MV-4-11 (cell line): ENCODE measurements at regions not wholly inside any gene's neighbourhood (a gene's known extent, or its start where the extent isn't known, plus 50 kb on each side); places are given as distances from the start of the nearest gene placed in this dataset.

Experiments
- DNase-seq: peaks from one replicate; lab custom pipeline; 2025; lab: John Stamatoyannopoulos, UW

DNA sequence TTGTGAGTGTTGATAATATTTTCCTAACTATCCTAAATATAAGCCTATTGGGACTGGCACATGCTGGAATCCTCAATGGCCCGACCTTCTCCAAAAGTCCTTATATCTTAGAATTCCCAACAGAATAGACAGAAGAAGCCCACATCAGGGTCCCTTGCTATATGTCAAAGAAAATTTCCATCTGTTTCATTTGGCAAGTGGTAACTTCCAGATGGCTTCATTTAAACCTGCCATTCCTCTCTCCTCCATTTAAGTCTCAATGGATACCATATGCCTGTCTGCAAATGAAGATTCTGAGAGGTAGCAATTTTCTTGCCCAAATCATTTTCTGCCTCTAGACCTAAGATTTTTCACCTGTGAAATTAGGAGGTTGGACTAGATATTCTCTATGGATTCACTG, 73.1 kb upstream of the KCNA4 start:
- no peak for DNase-seq

DNA sequence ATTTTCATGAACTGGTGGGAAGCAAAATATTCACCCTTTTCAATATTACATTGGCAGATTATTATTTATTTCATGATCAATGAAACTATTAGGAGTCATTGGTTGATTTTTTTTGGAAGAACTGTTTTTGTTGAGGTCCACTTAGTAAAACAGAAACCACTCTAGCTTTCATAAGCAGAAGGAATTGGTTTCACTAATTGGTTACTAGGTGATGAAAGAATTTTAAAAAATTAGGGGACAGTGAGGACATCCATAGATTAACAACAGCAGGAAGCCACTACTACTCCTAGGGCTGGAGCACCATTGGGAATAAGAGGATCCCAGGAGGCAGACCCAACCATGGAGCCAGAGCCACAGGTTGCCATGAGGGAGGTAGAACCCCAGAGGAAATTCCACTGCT, 74.4 kb upstream of the KCNA4 start:
- no peak for DNase-seq

DNA sequence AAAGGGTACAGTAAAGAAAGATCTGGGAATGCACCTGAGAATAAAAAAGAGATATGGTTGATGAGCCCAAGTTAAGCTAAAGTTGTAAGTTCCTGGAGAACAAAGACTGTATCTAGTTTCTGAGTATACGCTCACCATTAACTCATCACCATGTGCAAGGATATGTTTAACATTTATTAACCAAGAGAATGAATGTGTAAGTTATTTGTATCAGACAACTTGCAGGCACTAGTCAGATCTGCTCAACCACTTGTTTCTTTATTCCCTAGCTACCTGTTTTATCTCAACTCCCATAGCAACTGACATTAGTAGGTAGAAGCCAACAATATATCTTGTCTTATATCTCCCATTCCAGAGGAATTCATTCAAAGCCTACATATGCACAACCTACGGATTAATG, 74.9 kb upstream of the KCNA4 start:
- DNase-seq, result no peak

DNA sequence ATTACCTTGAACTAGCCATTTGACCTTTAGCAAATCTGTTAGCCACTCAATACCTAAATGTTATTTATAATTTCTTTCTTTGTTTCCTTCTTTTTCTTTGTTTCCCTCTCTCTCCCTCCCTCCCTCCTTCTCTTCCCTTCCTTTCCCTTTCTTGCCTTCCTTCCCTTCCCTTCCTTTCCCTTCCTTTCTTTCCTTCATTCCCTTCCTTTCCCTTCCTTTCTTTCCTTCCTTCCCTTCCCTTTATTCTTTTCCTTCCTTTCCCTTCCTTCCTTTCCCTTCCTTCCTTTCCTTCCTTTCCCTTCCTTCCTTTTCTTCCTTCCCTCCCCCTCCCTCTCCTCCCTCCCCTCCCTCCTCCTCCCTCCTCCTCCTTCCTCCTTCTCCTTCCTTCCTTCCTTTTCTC, 75.7 kb upstream of the KCNA4 start:
- no peak for DNase-seq

DNA sequence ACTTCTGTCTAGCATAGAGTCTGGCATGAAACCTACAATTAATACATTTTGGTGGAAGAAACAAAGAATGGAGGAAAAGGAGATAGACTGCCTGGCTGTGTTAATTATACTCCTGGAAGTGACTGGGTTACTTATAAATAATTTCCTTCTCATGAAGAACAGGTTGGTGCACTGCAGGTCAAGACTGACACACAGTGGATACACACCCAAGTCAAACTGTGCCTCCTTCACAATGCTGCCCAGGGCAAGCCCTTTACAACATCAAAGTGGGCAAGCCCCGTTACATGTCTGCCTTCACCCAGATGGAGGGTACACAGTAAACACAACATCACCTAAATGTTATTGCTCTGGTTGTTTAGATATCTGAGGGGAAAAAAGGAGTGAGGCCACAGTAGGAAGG, 83.7 kb upstream of the KCNA4 start:
- no peak for DNase-seq

DNA sequence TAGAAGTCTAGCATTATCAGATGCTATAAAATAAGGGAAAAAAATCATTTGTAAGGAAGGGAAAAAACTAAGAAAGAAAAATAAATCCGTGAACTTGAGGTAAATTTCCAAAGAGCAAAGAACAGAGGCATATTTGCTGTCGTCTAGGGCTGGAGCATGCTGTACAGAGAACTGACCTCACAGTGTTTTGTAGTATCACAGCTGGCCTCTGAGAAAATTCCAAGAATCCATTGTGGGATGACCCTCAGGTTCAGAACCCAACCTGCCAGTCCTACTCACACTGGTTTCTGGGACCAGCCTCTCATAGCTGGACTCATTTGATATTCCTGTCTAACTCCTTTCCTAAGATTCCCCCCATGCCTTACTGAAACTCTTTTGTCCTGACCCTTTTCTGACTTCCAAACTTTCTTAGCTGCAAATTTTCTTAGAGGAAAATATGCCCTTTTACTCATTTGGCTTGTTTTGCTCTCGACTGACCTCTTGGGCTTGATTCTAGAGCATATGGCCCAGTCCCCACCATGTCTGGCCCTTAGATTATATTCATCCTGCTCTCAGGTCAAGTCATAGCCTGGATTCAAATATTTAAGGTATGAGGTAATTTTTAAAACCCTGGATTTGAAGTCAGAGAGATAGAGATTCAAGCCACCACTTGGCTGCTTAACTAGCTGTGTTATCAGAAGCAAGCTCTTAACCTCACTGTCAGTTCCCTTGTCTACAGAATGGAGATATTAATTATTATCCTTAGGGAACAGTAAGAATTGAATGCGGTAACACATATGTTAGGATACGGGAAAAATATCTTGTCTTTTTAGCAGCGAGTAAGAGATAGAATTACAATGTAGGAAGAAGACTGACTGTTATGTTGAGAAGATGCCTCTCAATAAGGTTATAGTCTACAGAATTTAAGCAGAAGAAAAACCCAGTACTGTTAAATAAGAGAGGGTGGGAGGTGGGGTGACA, 89.7 kb upstream of the KCNA4 start:
- no peak for DNase-seq

DNA sequence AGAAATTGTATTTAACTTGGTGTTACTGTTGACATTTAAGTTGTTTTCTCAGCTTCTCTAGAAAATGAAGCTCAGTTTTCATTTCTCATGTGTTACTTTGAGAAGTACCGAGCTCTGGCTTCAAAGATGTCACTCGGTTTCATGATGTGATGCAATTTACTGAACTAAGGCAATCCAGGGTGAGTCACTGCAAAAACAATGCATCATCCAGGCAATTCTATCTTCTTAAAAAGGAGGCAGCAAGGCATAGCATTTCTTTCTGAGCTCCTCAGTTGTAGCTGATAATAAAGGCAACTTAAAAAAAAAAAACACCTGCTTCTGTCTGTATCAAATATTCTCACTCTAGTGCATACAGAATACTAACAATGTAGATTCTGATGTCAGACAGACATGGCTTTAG, 91.1 kb upstream of the KCNA4 start:
- DNase-seq, result peak; percentile 18

DNA sequence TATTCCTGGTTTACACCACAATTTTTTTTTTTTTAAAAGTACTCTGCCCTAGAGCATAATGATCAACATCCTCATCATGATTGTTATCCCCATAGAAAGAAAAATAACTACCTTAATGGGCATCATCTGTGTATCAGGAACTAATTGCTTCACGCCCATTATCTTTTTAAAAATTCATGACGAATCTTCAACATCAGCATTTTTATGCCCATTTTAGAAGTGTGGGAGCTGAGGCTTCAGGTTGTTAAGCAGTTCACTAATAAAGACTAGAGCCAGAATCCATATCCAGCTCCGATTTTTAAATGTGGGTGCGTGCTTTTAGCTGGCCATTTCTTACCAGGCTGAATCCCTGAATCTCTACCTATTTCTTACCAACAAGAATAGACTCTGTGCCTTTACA, 92.9 kb upstream of the KCNA4 start:
- DNase-seq, result no peak

DNA sequence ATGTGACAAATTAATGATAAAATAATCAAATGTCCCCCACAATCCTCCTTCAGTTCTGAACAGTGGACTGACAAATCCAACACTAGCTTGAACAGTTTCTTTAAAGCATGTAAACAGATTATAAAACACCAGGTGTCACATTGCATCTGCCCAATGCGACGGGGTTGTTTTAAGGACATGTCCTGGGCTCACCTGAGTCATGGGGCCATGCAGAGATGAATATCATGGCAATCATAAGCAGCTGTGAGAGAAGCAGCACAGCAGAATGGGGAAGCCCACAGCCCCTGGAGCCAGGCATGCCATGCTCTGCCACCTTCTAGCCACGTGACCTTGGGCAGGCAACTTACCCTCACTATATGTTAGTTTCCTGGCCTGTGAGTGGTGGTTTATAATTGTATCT, 93.9 kb upstream of the KCNA4 start:
- DNase-seq, result no peak

DNA sequence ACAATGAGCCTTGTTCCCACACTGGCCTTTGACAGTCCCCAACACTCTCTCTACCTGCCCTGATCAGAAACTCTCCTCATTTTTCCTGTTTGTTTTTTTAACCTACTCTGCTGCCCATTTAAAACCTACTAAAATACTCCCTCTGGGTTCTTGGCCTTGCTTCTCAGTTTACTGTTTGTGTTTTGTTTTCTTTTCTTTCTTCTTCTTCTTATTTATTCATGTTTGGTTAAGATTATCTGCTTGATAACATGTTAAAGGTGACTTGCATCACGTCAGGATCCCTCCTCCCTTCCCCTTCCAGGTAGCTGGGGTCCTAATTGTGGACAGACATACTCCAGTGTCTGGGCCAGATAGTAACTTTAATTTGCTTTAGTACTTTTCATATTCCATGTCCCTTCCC, 95.0 kb upstream of the KCNA4 start:
- no peak for DNase-seq

DNA sequence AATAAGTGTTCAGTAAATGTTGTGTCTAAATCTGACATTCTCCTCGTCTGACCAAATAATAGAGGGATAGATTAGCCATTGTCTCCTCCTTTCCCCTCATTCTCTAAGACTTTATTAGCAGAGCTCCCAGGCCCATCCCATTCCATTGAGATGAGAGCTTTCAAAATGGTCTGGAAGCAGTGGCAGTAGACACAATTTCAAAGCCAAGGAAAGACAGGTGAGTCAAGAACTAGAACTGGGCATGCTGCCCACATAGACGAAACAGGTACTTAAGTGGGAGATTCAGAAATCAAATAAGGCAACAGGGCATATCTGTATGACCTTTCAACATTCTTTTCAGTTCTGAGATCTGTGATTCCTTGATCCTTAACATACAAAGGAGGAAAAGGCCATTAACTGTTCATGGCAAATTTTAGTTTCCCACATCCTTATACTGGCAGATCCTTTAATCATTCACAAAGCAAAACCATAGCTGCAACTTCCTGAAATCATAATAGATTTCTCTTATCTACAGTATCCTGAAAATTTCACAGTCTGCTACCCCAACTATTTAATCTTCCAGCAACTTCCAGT, 96.6 kb upstream of the KCNA4 start:
- DNase-seq, result no peak

DNA sequence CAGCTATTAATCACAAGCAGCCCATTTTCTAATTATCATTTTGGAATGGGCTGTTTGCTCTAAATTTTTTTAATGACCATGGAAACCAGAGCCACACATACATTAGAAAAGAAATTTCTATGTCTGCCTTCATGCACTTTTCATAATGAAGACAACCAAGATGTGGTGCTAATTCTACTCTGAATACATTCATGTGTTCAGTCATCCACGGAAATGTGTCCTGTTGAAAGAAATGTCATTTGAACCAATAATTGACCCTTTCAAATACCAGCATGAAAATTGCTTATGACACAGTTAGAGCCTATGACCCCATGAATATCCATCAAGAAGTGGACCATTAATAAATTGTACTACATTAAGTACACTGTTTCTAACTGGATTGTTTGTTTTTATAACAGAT, 99.7 kb upstream of the KCNA4 start:
- no peak for DNase-seq

DNA sequence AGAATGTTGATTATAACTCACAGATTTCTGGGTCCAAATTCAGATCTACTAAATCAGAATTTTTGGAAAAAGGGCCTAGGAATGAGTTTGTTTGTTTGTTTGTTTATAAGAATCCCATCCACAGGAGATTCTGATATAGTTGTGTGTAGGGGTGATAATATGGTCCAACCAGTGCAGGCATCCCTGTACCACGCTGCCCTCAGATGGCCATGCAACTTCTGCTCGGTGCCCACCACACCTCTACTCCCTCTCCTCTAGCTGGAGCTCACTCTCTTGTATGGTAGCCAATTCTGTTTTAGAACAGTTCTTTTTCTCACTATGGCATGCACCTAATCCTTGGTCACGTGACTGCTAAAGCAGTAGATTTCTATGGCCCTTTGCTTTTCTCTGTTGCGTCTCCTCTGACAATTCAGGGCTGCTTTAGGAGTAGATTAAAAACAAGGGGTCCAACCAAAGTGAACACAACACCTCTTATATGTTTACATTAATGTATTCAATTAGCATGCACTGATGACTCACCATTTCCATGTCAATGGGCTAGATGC, 103.3 kb upstream of the KCNA4 start:
- DNase-seq, result no peak

DNA sequence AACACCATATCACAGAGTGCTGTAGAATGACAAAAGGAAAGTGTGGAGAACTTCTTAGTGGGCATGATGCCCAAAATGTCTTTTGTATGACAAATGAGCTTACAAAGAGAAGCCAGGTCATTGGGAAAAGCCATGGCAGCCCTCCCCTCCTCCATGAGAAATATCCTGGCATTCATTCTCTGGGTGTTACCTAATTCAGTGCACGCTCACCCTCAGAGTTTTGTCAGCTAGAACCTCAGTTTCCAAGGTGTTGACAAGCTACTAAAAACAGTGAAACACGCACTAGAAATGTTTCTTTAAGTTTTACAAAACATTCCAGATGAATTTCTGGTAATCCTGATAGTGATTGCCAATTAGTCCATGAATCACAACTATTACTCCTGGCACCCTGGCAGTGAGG, 105.4 kb upstream of the FSHB start:
- no peak for DNase-seq

DNA sequence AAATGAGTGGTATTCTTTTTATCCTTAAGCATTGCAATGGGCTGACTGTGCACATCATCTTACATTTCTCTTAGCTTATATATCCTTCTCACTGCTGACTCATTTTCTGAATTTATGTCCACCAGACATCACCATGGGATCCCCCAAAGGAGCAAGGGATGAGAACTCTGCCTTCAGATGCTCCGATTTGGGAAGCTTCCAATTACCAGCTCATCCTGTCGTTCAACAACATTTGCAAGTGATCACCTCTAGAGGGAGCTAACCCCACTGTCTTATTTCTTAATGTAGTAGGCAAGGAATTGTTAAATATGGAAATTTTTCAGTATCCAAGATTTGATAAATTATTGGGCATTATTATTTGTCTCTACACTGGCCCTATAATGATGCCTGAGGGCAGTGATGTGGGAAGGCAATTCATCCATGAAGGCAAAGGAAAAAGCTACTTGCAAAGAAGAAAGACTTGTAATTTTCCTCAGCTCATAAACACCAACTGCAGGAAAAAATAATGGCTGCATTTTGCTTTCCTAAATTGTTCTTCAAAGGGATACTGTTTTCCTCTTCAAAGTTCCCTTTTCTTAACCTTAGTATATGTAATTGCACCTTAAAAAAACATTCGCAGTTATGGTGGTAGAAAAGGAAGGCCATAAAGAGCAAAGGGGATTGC, 102.4 kb upstream of the FSHB start:
- no peak for DNase-seq

DNA sequence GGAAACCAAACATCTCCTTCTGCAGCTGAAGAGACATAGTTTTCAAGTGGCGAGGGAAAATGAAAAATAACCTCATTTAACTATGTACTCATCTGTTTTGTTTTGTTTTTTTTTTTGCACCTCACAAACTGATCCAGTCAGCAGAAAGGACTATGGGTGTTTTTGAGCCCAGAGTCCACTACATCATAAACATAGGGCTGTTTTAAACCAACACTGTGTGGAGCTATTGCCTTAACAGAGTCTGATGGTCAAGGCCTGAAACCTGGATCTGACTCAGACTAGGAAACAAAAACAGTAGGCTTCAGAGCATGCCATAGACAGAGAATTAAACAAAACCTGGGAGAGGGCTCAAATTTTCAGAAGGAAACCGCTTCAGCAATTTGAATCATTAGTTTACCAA, 99.3 kb upstream of the FSHB start:
- no peak for DNase-seq

DNA sequence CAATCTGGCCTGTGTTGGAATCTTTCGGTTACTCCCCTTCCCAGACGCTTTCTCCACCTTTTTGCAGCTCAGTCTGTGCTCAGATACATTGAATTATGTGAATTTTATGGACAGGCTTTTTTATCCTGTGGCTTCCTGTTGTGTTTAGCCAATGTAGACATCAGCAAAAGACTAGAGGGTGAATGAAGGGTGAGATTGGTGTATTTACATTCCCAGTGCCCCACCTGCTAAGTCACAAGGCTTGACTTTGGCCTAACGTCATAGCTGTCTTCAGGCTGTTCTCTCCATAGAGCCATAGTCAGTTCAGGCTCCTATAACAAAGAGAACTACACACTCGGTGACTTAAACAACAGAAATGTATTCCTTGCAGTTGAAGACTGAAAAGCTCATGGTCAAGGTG, 97.5 kb upstream of the FSHB start:
- no peak for DNase-seq

DNA sequence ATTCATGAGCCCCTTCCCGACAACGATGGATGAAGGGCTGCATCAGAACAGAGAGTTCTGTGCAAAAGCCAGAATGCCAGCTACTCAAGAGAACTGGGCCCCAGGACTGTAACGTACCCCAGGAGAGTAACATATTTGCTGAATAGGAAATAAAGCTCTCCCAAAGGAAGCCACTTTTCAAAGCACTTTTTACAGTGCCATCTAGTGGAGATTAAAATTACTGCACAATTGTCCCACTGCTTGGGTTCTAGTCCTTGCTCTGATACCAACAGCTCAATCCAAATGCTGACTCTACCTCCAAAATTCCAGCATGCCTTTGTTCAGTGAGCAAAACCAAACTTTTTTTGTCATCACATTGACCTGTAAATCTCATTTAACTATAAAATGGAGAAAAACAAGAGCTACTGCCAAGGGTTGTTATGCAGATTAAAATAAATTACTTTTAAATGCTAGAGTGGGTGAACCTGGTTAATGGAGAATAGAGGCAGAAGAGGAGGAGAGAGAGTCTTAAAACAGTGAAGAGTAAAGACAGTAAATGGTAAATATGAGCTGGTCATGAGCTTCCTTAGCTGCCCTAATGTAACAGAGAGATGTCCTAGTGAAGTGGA, 87.6 kb upstream of the FSHB start:
- peak; percentile 13 for DNase-seq

DNA sequence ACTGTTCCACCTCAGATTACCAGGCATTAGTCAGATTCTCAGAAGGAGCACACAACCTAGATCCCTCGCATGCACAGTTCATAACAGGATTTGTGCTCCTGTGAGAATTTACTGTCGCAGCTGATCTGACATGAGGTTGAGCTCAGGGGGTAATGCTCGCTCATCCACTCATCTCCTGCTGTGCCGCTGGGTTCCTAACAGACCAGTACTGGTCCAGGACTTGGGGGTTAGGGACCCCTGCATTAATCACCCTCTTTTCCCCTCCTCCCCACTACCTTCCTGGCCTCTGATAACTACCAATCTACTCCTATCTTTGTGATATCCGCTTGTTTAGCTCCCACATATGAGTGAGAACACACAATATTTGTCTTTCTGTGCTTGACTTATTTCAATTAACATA, 83.5 kb upstream of the FSHB start:
- DNase-seq, result no peak

DNA sequence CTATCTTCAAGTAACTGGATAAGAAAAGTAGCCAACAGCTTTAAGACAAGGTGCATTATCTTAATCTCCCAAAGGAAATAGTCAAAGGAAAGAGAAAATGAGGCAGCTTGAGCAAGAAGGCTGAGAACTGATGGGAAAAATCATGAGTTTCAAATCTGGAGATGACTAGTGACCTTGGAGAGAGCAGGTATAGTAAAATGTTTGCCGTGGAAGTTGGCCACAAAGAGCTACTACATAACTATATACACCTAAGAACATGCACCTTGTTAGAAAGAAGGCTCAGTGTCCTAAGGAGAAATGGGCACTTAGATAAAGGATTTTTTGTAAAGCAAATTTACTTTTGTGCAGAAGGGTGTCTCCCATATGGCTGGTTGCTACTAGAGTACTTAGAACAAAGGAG, 80.8 kb upstream of the FSHB start:
- no peak for DNase-seq

DNA sequence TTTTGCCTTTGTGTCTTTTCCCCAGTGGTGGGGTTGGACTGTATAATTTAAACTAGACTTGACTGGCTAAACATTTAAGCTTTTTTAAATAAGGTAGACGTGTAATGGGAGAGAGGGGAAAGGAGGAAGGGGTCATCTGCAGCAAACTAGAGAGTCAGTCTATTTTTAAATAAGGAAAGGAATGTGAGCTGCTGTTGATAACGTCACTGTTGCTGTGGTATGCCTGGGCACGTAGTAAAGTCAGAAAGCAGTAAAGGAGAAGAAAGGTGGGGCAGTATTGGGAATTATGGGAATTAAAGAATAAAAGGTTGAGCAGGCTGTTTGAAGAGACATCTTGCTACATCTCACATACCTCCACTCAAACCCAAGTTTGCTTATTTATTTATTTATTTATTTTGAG, 80.4 kb upstream of the FSHB start:
- DNase-seq, result no peak

DNA sequence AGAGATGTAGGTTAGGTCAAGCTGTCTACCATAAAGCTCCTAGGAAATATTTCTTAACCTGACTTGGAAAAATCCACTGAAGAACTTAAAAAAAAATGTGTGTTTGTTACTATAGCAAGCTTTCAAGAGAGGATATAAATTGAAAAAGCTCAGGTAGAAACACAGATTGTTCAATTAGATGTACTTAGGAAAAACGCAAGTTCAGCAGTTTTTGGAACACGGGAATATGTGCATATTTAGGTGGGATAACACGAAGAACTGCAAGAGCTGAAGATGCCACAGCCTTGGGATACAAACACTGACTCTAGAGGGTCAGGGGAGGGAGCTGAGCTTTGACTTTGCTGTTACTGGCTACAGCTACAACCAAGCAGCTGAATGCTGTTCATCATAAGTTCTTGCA, 77.8 kb upstream of the FSHB start:
- no peak for DNase-seq

DNA sequence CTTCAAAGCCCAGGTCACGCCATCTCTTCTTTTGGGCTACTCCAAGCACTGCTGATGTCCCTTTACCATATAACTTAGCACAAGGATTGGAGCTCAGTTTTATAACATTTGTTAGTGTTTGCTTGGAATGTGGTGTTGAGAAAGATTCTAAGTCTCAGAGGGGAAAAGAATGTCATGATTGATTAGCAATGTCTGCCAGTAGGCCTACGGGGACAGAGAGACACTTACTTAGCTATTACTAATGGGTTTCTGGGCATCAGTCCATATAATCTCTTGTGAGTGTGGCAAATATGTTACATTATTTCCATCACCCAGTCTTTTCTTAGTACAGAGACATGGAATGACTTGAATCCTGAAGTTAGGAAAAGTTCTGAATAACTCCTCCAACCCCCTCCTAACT, 75.4 kb upstream of the FSHB start:
- DNase-seq, result no peak
